ENCODE measurements at regions not wholly inside any gene's neighbourhood (a gene's known extent, or its start where the extent isn't known, plus 50 kb on each side); places are given as distances from the start of the nearest gene placed in this dataset.

GRCh38 chr21:41000838-41001237 lies 153.9 kb upstream of the DSCAM start:
- TF ChIP-seq, protein P1, sequence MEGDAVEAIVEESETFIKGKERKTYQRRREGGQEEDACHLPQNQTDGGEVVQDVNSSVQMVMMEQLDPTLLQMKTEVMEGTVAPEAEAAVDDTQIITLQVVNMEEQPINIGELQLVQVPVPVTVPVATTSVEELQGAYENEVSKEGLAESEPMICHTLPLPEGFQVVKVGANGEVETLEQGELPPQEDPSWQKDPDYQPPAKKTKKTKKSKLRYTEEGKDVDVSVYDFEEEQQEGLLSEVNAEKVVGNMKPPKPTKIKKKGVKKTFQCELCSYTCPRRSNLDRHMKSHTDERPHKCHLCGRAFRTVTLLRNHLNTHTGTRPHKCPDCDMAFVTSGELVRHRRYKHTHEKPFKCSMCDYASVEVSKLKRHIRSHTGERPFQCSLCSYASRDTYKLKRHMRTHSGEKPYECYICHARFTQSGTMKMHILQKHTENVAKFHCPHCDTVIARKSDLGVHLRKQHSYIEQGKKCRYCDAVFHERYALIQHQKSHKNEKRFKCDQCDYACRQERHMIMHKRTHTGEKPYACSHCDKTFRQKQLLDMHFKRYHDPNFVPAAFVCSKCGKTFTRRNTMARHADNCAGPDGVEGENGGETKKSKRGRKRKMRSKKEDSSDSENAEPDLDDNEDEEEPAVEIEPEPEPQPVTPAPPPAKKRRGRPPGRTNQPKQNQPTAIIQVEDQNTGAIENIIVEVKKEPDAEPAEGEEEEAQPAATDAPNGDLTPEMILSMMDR (IDR thresholded peaks at IDR 0.05) = no peak
- no peak for TF ChIP-seq EZH2 (IDR thresholded peaks at IDR 0.05; ENCODE audit: borderline replicate concordance, insufficient read depth, low read depth, low read length, poor library complexity, severe bottlenecking)
